HEK293 (cell line): ENCODE measurements at regions not wholly inside any gene's neighbourhood (a gene's known extent, or its start where the extent isn't known, plus 50 kb on each side); places are given as distances from the start of the nearest gene placed in this dataset.

Source experiments
- CTCF ChIA-PET: fragments of 350-600 bp; formaldehyde crosslinking; extraction: SDS; loops from one replicate; lab custom pipeline; 2021; ENCODE audit warnings: antibody characterized with exemption; lab: Yijun Ruan, JAX
- POLR2A ChIA-PET: fragments of 300-600 bp; formaldehyde crosslinking; extraction: SDS; loops from one replicate; lab custom pipeline; 2020; ENCODE audit warnings: antibody characterized with exemption, inconsistent platforms; lab: Yijun Ruan, JAX
- H3K27ac ChIP-seq: fragments of 200-500 bp; sonication (Bioruptor generic); 2 replicates; pipeline ENCODE4 v1.5.1; 2014; ENCODE audit warnings: low read depth, low read length, control low read depth, inconsistent platforms; ENCODE audit errors: extremely low read depth
- H3K36me3 ChIP-seq, 2 experiments: fragments of 200-500 bp in 1 of 2; sonication (Bioruptor generic) in 1 of 2; 1 replicate in 1 of 2; 2 replicates in 1 of 2; pipeline ENCODE4 v1.5.1; 2014 to 2017; ENCODE audit warnings: inconsistent platforms in 2 of 2, low read length in 2 of 2; ENCODE audit not compliant: control insufficient read depth in 2 of 2, insufficient read depth in 1 of 2
- H3K4me1 ChIP-seq: fragments of 200-500 bp; sonication (Bioruptor generic); 2 replicates; pipeline ENCODE4 v1.5.1; 2014; ENCODE audit warnings: mild to moderate bottlenecking, low read length, inconsistent platforms; ENCODE audit not compliant: control insufficient read depth, insufficient read depth
- H3K4me3 ChIP-seq: 2 replicates; pipeline ENCODE4 v1.5.1; 2011; ENCODE audit warnings: low read depth, mild to moderate bottlenecking, control low read depth, low read length, moderate library complexity
- H3K9me3 ChIP-seq: fragments of 200-500 bp; sonication (Bioruptor generic); 2 replicates; pipeline ENCODE4 v1.5.1; 2014; ENCODE audit warnings: low read depth, low read length, inconsistent platforms; ENCODE audit not compliant: control insufficient read depth, insufficient read depth
- BCL11A ChIP-seq: fragments of 450-650 bp; formaldehyde crosslinking; IDR thresholded peaks from 2 replicates; pipeline ENCODE4 v1.5.1; 2016; ENCODE audit warnings: low read depth, missing biosample characterization, missing genetic modification characterization
- FEZF1 ChIP-seq: fragments of 450-650 bp; formaldehyde crosslinking; IDR thresholded peaks from 2 replicates; pipeline ENCODE4 v1.5.1; 2016; ENCODE audit warnings: missing biosample characterization, missing genetic modification characterization
- GLIS1 ChIP-seq: fragments of 450-650 bp; formaldehyde crosslinking; IDR thresholded peaks from 2 replicates; pipeline ENCODE4 v1.5.1; 2016; ENCODE audit warnings: missing biosample characterization, missing genetic modification characterization
- HOXD13 ChIP-seq: sonication (generic); formaldehyde crosslinking; IDR thresholded peaks from 2 replicates; pipeline ENCODE4 v1.8.0; 2022; ENCODE audit warnings: missing genetic modification reagents, borderline replicate concordance
- IKZF3 ChIP-seq: fragments of 450-650 bp; IDR thresholded peaks from 2 replicates; pipeline ENCODE4 v1.5.0; 2018; ENCODE audit warnings: missing biosample characterization, mild to moderate bottlenecking, missing genetic modification characterization, moderate library complexity
- PRDM10 ChIP-seq: fragments of 450-650 bp; formaldehyde crosslinking; IDR thresholded peaks from 2 replicates; pipeline ENCODE4 v1.5.1; 2016; ENCODE audit warnings: missing biosample characterization, missing genetic modification characterization
- TRIM28 ChIP-seq: IDR thresholded peaks from 2 replicates; pipeline ENCODE4 v1.6.1; 2011; ENCODE audit warnings: low read length, control low read depth, borderline replicate concordance
- ZBTB20 ChIP-seq: fragments of 450-650 bp; formaldehyde crosslinking; IDR thresholded peaks from 2 replicates; pipeline ENCODE4 v1.5.1; 2016; ENCODE audit warnings: missing biosample characterization, missing genetic modification characterization
- ZBTB7A ChIP-seq: fragments of 450-650 bp; formaldehyde crosslinking; IDR thresholded peaks from 2 replicates; pipeline ENCODE4 v1.5.1; 2016; ENCODE audit warnings: low read depth, missing biosample characterization, missing genetic modification characterization
- ZFP3 ChIP-seq: fragments of 450-650 bp; formaldehyde crosslinking; IDR thresholded peaks from 2 replicates; pipeline ENCODE4 v1.5.1; 2016; ENCODE audit warnings: low read depth, missing biosample characterization, missing genetic modification characterization
- ZNF19 ChIP-seq: fragments of 450-650 bp; formaldehyde crosslinking; IDR thresholded peaks from 2 replicates; pipeline ENCODE4; 2016; ENCODE audit warnings: missing biosample characterization, missing genetic modification characterization, low read depth
- ZNF214 ChIP-seq: fragments of 450-650 bp; formaldehyde crosslinking; IDR thresholded peaks from 2 replicates; pipeline ENCODE4 v1.5.1; 2017; ENCODE audit warnings: missing biosample characterization, mild to moderate bottlenecking, missing genetic modification characterization, borderline replicate concordance
- ZNF24 ChIP-seq: fragments of 450-650 bp; formaldehyde crosslinking; IDR thresholded peaks from 2 replicates; pipeline ENCODE4 v1.5.1; 2016; ENCODE audit warnings: missing biosample characterization, missing genetic modification characterization
- ZNF248 ChIP-seq: fragments of 450-650 bp; formaldehyde crosslinking; IDR thresholded peaks from 2 replicates; pipeline ENCODE4 v1.5.1; 2017; ENCODE audit warnings: missing biosample characterization, missing genetic modification characterization
- ZNF266 ChIP-seq: fragments of 450-650 bp; formaldehyde crosslinking; IDR thresholded peaks from 2 replicates; pipeline ENCODE4 v1.5.1; 2016; ENCODE audit warnings: missing biosample characterization, missing genetic modification characterization, low read depth
- ZNF391 ChIP-seq: fragments of 450-650 bp; formaldehyde crosslinking; IDR thresholded peaks from 2 replicates; pipeline ENCODE4 v1.5.1; 2016; ENCODE audit warnings: low read depth, missing biosample characterization, missing genetic modification characterization, borderline replicate concordance
- ZNF433 ChIP-seq: fragments of 450-650 bp; formaldehyde crosslinking; IDR thresholded peaks from 2 replicates; pipeline ENCODE4 v1.5.1; 2016; ENCODE audit warnings: missing biosample characterization, missing genetic modification characterization, low read depth
- ZNF530 ChIP-seq: fragments of 450-650 bp; formaldehyde crosslinking; IDR thresholded peaks from 2 replicates; pipeline ENCODE4 v1.5.1; 2016; ENCODE audit warnings: low read depth, missing biosample characterization, missing genetic modification characterization
- ZNF544 ChIP-seq: fragments of 450-650 bp; formaldehyde crosslinking; IDR thresholded peaks from 2 replicates; pipeline ENCODE4 v1.5.0; 2017; ENCODE audit warnings: missing biosample characterization, missing genetic modification characterization
- ZNF626 ChIP-seq: fragments of 450-650 bp; sonication (Bioruptor Pico); formaldehyde crosslinking; IDR thresholded peaks from 2 replicates; pipeline ENCODE4 v1.5.1; 2018; ENCODE audit warnings: missing biosample characterization, missing genetic modification characterization, inconsistent platforms
- ZNF639 ChIP-seq: fragments of 450-650 bp; formaldehyde crosslinking; IDR thresholded peaks from 2 replicates; pipeline ENCODE4 v1.5.1; 2016; ENCODE audit warnings: missing biosample characterization, missing genetic modification characterization
- ZNF701 ChIP-seq: fragments of 450-650 bp; formaldehyde crosslinking; IDR thresholded peaks from 2 replicates; pipeline ENCODE4 v1.5.1; 2016; ENCODE audit warnings: missing biosample characterization, missing genetic modification characterization
- ZNF76 ChIP-seq: fragments of 450-650 bp; formaldehyde crosslinking; IDR thresholded peaks from 2 replicates; pipeline ENCODE4; 2016; ENCODE audit warnings: low read depth, missing biosample characterization, missing genetic modification characterization, borderline replicate concordance
- ZNF837 ChIP-seq: fragments of 450-650 bp; formaldehyde crosslinking; IDR thresholded peaks from 2 replicates; pipeline ENCODE4 v1.5.1; 2016; ENCODE audit warnings: missing biosample characterization, missing genetic modification characterization
- ZSCAN30 ChIP-seq: fragments of 450-650 bp; IDR thresholded peaks from 2 replicates; pipeline ENCODE4 v1.5.1; 2018; ENCODE audit warnings: missing biosample characterization, mild to moderate bottlenecking, missing genetic modification characterization, moderate library complexity
- TF ChIP-seq, protein P1 (sequence below): fragments of 450-650 bp; formaldehyde crosslinking; IDR thresholded peaks from 2 replicates; pipeline ENCODE4 v1.5.1; 2016; ENCODE audit warnings: missing biosample characterization, missing genetic modification characterization

GRCh38 chr10:131429942-131430341 lies 118.4 kb upstream of the TCERG1L start:
- Histone ChIP-seq H3K4me1 (no peaks in the 10 kb centered on the region), H3K9me3 (no peaks in the 10 kb centered on the region), H3K27ac (no peak overlapping the region), H3K36me3 (no peaks in the 10 kb centered on the region), H3K4me3 (no peak overlapping the region)
- TF ChIP-seq ZSCAN30 (tag by site-specific recombination): no peak
- TF ChIP-seq ZNF701: no peak
- no peak for TF ChIP-seq IKZF3 (tag by site-specific recombination)
- no peak for TF ChIP-seq BCL11A (tag by site-specific recombination)
- TF ChIP-seq HOXD13 (CRISPR knock-in tag): no peak
- no peak for TF ChIP-seq ZNF214 (tag by site-specific recombination)
- no peak for TF ChIP-seq ZNF248
- TF ChIP-seq ZBTB20 (tag by site-specific recombination): no peak
- no peak for TF ChIP-seq ZNF837 (tag by site-specific recombination)
- TF ChIP-seq ZNF626 (tag by site-specific recombination): no peak
- TF ChIP-seq ZFP3 (tag by site-specific recombination): no peak
- ChIA-PET CTCF (no interaction called here), POLR2A (no interaction called here)

DNA sequence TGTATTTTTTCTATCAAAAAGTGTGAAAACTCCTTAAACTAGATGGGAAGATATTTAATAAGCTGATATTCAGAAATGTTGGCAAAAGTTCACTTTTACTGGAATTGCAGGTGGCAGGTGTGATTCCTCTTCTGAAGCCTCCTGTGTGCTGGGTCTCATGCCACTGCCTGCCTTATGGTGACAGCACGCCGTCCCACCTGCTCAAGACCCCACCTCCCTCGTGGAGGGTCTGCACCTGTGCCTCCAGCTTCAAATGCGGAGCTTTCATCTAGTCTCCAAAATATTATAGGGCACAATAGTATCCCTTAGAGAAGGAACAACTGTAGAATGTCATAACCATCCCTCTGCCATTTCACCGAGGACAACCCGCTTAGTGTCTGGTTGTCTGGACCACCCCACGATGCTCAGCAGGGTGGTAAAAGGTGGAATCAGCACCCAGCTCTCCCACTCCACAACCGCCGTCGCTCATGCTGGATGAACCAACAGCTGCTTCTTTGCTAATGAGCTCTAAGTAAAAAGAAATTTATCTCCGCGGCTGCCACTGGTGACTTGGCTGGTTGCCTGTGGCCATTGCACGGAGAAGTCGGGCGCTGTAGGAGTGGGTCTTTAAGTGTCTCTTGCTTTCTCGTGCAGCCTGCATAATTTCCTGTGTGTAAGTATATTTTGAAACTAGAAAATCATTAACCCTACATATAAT lies 119.3 kb upstream of the TCERG1L start:
- ChIA-PET POLR2A (no interaction called here), CTCF (no interaction called here)
- no peak overlapping the region for H3K4me3 ChIP-seq
- no peaks in the 10 kb centered on the region for H3K9me3 ChIP-seq
- H3K36me3 ChIP-seq: no peaks in the 10 kb centered on the region
- H3K4me1 ChIP-seq: no peaks in the 10 kb centered on the region
- no peak for TF ChIP-seq ZNF544 (tag by site-specific recombination)
- TF ChIP-seq GLIS1: no peak
- TF ChIP-seq ZNF530: no peak
- no peak for TF ChIP-seq FEZF1
- TF ChIP-seq, all 188 proteins: peak for 0
- no peak overlapping the region for H3K27ac ChIP-seq

DNA sequence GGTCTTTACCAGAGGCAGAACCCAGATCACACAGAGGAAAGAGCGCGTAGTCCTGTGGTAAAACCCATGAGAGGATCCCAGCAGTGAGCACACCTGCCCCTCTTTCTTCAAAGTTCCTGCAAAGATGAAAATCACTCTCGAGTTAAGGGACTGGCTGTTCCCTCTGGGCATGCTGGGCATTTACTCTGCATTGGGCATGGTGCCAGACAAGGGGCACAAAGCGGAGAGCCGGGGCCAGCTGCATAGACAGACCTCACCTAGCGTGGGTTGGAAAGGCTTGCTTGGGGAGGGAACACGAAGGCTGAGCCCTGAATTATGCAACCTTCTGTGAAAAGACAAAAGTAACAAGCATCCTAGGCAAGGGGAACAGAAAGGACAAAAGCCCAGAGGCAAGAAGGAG lies 120.0 kb upstream of the TCERG1L start:
- TF ChIP-seq ZBTB7A (tag by site-specific recombination) (no peak), ZNF266 (tag by site-specific recombination) (no peak), TRIM28 (no peak), PRDM10 (tag by site-specific recombination) (no peak), ZNF433 (tag by site-specific recombination) (no peak), GLIS1 (no peak), ZNF639 (no peak), ZNF24 (tag by site-specific recombination) (no peak), ZNF19 (tag by site-specific recombination) (no peak), ZNF391 (tag by site-specific recombination) (no peak), IKZF3 (tag by site-specific recombination) (no peak), ZNF76 (tag by site-specific recombination) (no peak)
- TF ChIP-seq, protein P1, sequence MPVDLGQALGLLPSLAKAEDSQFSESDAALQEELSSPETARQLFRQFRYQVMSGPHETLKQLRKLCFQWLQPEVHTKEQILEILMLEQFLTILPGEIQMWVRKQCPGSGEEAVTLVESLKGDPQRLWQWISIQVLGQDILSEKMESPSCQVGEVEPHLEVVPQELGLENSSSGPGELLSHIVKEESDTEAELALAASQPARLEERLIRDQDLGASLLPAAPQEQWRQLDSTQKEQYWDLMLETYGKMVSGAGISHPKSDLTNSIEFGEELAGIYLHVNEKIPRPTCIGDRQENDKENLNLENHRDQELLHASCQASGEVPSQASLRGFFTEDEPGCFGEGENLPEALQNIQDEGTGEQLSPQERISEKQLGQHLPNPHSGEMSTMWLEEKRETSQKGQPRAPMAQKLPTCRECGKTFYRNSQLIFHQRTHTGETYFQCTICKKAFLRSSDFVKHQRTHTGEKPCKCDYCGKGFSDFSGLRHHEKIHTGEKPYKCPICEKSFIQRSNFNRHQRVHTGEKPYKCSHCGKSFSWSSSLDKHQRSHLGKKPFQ (tag by site-specific recombination): no peak
- POLR2A ChIA-PET: no interaction called here
- H3K9me3 ChIP-seq: no peaks in the 10 kb centered on the region
- H3K36me3 ChIP-seq: no peaks in the 10 kb centered on the region
- no peak overlapping the region for H3K4me3 ChIP-seq
- CTCF ChIA-PET: no interaction called here
- no peak overlapping the region for H3K27ac ChIP-seq
- H3K4me1 ChIP-seq: no peaks in the 10 kb centered on the region
